Hypothalamus (tissue), 51 donors: ENCODE measurements at regions not wholly inside any gene's neighbourhood (a gene's known extent, or its start where the extent isn't known, plus 50 kb on each side); places are given as distances from the start of the nearest gene placed in this dataset.

Source experiments
- DNase-seq, 51 donors: peaks; one replicate each; lab custom pipeline; 2025; lab: John Stamatoyannopoulos, UW

DNA sequence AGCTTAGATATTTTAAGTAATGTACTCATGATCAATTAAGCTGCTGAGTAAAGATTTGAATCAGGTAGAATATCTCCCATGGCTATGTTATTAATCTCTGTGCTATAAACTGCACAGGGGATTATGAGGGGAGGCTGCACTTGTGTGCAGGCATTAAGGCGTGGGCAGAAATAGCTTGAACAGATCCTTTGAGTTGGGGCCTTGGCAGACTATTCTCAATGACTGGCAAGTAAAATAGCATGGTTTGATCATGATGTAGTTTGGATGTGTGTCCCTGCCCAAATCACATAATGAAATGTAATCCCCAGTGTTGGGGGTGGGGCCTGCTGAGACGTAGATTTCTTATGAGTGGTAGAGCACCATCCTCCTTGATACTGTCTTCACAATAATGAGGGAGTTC, 220.3 kb downstream of the PLPP3 start:
- no peak for DNase-seq

DNA sequence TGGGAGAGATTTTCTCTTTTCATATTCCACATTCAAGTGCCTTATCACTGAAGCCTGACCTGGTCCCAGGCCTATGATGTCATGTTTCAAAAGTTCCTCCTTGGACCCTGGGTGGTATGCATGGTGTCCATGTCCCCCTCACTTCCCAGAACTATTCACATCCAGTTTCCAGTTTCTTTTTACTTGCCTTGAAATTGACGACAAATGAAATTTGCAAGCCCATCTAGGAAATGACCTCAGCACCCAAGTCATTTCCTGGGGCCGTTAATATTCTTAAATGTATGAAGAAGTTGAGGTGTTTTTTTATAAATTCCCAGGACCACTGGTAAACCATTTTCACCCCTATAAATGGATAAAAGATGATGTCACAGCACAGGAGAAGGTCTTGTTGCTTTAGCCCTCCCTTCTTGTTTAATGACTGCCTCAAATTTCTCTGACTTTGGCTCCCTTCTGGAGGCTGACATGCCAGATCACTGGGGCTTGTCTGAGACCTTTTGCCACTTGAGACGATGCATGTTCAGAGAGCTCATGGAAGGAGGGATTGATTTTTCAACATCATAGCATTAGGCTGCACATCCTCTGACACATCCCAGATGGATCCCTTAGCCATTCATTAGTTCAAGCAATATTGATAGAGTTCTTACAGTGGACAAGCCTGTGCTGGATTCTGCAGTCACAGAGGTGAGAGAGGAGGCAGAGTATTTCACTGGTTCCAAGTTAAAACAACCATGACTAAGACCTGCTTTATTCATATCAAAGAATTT, 221.3 kb downstream of the PLPP3 start:
- no peak for DNase-seq

DNA sequence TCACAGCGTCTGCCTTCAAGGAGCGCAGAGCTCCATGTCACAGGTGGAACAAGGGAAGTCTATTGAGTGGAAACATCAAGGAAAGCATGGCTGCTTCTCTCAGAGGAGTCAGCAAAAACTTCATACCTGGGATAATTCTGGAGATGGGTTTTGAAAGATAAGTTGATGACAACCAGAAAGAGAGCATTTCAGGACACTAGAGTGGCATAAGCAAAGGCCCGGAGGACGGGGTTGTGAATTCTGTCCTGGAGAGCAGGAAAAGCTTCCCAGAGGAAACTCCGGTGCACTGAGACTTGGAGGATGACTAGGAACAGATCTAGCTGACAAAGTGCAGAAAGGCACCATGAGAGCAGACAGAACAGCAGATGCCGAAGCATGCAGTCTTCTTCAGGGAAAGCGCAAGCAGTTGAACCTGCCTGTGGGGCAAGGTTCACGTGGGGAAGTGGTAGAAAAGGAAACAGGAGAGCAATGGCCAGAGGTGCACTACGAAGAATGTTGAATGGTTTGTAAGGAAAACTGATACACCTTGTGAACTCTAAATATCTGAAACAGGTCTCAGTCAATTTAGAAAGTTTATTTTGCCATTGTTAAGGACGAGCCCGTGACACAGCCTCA, 222.9 kb downstream of the PLPP3 start:
- no peak for DNase-seq

GRCh38 chr1:56355918-56356317, 223.4 kb downstream of the PLPP3 start:
- DNase-seq = no peak

DNA sequence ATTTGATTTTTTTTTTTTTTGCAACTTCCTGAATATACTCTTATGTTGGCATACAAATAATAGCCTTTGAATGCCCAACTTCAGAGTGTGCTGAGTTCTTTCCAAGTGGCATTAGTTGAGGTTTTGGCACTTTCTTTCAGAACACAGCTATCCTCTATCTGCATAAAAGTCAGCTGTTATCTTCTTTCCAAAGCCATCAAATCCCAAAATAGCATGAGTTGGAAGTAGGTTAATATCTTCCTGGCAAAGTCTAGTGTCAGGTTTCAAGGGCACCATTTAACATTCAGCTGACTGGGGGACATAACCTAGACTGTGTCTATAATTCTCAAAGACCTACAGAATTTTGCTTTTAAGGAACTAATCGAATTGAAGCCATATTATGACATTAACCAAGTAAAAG, 223.9 kb downstream of the PLPP3 start:
- no peak for DNase-seq

GRCh38 chr1:56345831-56346230, 233.5 kb downstream of the PLPP3 start:
- DNase-seq = no peak

GRCh38 chr1:56340977-56341376, 238.4 kb downstream of the PLPP3 start:
- no peak for DNase-seq

- no peak for DNase-seq
Observed at GRCh38 chr1:56339786-56340465, 239.4 kb downstream of the PLPP3 start.

DNA sequence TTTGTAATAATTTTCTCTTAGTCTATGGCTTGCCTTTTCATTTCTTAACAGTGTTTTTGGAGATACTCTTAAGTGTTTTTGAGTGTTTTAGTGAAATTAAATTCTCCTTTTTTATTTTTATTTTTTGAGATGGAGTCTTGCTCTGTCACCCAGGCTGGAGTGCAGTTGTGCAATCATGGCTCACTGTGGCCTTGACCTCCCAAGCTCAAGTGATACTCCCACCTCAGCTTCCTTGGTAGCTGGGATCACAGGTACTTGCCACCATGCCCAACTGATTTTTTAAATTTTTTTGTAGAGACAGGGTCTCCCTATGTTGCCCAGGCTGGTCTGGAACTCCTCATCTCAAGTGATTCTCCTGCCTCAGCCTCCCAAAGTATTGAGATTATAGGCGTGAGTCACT, 240.3 kb downstream of the PLPP3 start:
- DNase-seq = no peak

GRCh38 chr1:56336982-56337381, 242.4 kb downstream of the PLPP3 start:
- DNase-seq = no peak

GRCh38 chr1:56335394-56335793, 244.0 kb downstream of the PLPP3 start:
- no peak for DNase-seq

GRCh38 chr1:56334047-56334446, 245.3 kb downstream of the PLPP3 start:
- no peak for DNase-seq

GRCh38 chr1:56333461-56333860, 245.9 kb downstream of the PLPP3 start:
- no peak for DNase-seq

GRCh38 chr1:56331892-56332567, 247.3 kb downstream of the PLPP3 start:
- DNase-seq = no peak

DNA sequence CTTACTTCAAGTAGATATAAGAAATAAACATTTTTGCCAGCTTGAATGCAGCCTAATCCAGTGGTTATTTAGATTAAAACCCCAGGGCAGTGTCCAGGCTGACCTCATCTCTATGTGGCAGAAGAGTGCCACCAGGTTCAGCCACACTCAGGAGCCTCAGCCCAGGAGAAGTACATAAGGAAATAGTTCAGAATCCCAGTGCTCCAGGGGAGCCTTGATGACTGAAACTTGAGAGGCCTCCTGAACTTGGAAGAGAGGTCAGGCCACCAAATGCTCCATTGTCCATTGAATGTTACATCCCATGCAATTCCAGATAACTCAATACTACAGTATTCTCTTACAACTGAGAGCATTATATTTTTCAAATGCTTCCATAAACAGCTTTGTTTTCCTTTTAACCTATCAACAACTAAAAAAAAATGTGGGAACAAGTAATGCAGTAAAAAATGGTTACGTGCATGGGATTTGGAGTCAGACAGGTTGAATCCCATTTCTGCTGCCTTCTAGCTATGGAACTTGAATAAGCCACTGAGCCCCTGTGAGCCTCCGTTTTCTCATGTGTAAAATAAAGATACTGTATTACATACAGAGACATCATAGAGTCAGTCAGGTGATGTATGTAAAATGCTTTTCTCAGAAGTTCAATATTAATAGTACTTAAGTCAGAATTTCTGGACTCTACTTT, 248.0 kb downstream of the PLPP3 start:
- DNase-seq = no peak

GRCh38 chr1:56330391-56331026, 248.9 kb downstream of the PLPP3 start:
- DNase-seq = no peak

DNA sequence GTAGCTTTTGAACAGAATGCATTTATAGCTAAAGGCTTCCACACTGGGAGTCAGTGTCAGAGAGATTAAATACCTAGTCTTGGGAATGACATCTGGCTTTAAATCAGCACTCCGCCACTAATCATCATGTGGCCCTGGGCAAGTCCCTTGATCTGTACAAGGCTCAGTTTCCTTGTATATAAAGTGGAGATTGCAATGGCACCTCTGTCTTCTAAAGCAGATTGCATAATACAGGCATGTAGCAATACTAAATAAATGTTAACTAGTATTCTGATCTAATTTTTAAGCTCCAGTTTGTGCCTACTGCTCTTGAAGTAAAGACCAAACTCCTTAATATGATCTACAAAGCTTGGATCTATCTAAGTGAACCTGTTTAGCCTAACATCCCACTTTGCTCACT, 249.4 kb downstream of the PLPP3 start:
- DNase-seq = no peak

GRCh38 chr1:56327195-56327594, 252.2 kb downstream of the PLPP3 start:
- no peak for DNase-seq

DNA sequence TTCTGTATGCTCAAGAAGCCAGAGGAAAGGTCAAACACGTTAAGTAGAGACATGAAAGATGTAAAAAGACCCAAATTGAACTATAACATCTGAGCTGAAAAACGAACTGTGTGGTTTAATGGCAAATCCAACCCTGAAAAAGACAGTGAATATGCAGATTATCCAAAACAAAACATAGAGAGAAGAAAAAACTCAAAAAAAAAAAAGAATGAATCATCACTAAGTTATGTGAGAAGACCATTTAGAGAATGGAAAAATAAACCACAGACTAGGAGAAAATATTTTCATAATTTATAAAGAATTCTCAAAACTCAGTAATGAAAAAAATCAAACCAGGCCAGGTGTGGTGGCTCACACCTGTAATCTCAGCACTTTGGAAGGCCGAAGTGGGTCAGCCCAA, 253.3 kb downstream of the PLPP3 start:
- no peak for DNase-seq

DNA sequence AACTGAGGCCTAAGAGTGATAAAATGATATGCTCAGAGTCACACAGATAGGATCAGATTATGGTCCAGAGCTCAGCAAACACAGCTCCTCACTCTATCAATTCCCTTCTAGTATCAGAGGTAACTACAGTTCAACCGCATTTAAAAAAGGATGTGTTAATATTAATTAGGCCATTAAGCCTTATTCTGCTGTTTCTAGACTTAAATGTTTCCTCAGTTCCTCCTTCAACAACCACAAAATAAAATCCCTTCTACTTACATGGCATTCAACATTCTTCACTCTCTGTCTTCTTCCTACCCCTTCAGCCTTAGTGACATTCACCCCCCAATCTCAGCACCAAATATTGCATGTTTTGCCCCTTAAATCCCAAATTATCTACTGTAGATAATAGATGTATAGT, 254.9 kb downstream of the PLPP3 start:
- DNase-seq = no peak
